Activated naive CD8-positive, alpha-beta T cell treated with anti-CD3 and anti-CD28 coated beads, Interleukin-2, amount 50 U/mL, for 24 hours (primary cell): ENCODE measurements at regions not wholly inside any gene's neighbourhood (a gene's known extent, or its start where the extent isn't known, plus 50 kb on each side); places are given as distances from the start of the nearest gene placed in this dataset.

Source experiments
- ATAC-seq: fragments of 150-1000 bp; cut with Tn5 transposase; one replicate; pipeline ENCODE4 v1.10.0; 2021
- DNase-seq: peaks from one replicate; pipeline ENCODE4 v3.0.0; 2021
- H3K27ac Mint-ChIP-seq: one replicate; pipeline ENCODE4 v1.8.0; 2021; ENCODE audit warnings: mild to moderate bottlenecking, mixed read lengths
- H3K27me3 Mint-ChIP-seq: one replicate; pipeline ENCODE4 v1.8.0; 2021; ENCODE audit warnings: mixed read lengths
- H3K36me3 Mint-ChIP-seq: one replicate; pipeline ENCODE4 v1.8.0; 2021; ENCODE audit warnings: low read depth, mixed read lengths
- H3K4me1 Mint-ChIP-seq: one replicate; pipeline ENCODE4 v1.8.0; 2021; ENCODE audit warnings: mixed read lengths
- H3K4me3 Mint-ChIP-seq: one replicate; pipeline ENCODE4 v1.8.0; 2021; ENCODE audit warnings: mild to moderate bottlenecking, moderate library complexity, mixed read lengths
- H3K9me3 Mint-ChIP-seq: one replicate; pipeline ENCODE4 v1.8.0; 2021; ENCODE audit warnings: mixed read lengths

DNA sequence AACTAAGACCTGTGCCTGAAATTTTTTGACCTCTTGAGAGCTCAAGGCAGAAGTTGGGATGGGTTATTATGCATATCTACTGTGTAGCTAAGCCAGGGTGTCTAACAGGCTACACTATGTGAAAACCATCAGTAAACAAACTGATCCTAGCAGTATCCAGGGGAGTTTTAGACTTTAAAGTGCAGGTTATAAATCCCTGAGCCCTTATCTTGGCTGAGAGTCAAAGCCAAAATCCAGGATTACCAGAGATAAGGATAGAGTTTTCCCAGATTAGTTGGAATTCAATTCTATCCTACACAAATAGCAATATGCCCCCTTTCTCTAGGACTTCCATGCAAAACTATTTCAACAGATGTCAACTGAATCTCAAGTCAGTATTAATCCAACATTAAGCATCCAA lies 1229.7 kb downstream of the GRIK2 start:
- Mint-ChIP-seq H3K9me3 (peaks cover 3% of the 10 kb centered on the region), H3K27me3 (no peaks in the 10 kb centered on the region), H3K36me3 (no peaks in the 10 kb centered on the region), H3K27ac (no peak overlapping the region), H3K4me3 (no peak overlapping the region), H3K4me1 (no peaks in the 10 kb centered on the region)
- no peak for DNase-seq
- no peak for ATAC-seq

DNA sequence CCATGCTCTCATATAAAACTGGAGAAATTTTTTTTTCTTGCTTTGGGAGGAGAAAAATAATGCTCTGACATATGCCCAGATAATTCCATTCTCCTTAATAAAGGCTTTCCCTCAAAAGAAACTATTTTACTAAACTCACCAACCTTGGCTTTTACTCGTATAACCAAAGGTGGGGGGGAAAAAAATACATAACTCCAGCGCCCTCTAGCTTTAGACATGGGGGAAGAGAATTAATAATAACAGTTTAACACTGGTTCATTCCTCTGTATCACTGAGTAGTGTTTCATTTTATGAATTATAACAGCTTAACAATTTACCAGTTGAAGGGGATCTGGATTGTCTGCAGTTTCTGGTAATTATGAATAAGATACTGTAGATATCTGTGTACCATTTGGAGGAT lies 1226.1 kb downstream of the GRIK2 start:
- Mint-ChIP-seq H3K27ac (no peak overlapping the region), H3K4me3 (no peak overlapping the region), H3K27me3 (no peaks in the 10 kb centered on the region), H3K4me1 (no peaks in the 10 kb centered on the region), H3K36me3 (no peaks in the 10 kb centered on the region), H3K9me3 (peaks cover 3% of the 10 kb centered on the region)
- ATAC-seq = no peak
- no peak for DNase-seq

DNA sequence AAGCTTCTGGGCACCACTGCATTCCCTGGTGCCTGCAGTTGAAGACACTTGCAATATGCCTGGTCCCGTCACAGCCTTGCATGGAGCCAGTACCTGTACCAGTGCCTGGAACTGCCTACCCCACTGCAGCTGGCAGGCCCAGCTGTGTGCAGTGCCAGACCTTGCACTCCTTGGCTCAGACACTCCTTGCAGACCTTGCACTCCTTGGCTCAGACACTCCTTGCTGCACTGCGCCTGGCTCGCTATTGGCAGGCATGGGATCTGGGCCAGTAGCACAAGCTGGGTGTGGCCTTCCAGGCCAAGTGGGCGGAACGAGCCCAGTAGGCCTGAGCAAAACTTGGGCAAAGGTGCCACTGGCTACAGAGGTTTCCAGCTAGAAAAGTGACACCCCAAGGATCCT lies 1189.1 kb downstream of the GRIK2 start:
- Mint-ChIP-seq H3K9me3 (no peaks in the 10 kb centered on the region), H3K36me3 (no peaks in the 10 kb centered on the region), H3K4me1 (no peaks in the 10 kb centered on the region), H3K27me3 (no peaks in the 10 kb centered on the region), H3K4me3 (no peak overlapping the region), H3K27ac (no peak overlapping the region)
- ATAC-seq (no peak), DNase-seq (no peak)

DNA sequence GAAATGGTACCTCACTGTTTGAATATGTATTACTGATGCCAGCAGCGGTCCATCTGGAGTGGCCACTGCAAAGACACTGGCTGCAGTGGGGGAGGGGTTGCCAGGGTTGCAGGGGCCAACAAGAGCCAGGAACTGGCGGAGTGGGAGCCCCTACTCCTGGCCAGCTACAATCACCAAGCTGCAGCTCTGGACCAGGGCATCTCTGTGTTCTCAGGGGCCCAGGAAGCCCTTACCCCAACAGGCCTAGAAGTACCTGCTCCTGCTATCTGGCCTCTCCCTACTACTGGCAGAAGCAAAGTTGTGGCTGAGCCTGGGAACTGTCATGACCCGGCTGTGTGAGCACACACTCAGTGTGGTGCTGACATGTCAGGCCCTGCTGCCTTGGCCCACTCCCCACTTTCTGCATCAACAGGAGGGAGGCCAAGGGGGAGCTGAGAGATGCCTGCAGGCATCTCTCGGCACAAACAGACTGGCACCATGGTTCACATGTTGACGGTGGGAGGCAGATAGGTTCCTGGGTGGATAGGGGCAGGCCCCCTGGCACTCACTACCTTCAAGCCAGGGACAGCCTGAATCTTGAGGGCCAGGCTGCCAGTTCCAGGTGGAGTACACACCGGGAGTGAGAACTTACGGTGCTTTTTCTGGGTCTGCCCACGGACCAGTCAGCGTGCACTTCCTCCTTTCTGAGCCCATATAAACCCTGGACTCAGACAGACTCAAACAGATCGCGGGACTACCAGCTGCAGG lies 1188.0 kb downstream of the GRIK2 start:
- H3K4me1 Mint-ChIP-seq = no peaks in the 10 kb centered on the region
- H3K27me3 Mint-ChIP-seq = no peaks in the 10 kb centered on the region
- no peak for ATAC-seq
- DNase-seq = no peak
- H3K4me3 Mint-ChIP-seq = no peak overlapping the region
- H3K36me3 Mint-ChIP-seq = no peaks in the 10 kb centered on the region
- H3K27ac Mint-ChIP-seq = no peak overlapping the region
- no peaks in the 10 kb centered on the region for H3K9me3 Mint-ChIP-seq

DNA sequence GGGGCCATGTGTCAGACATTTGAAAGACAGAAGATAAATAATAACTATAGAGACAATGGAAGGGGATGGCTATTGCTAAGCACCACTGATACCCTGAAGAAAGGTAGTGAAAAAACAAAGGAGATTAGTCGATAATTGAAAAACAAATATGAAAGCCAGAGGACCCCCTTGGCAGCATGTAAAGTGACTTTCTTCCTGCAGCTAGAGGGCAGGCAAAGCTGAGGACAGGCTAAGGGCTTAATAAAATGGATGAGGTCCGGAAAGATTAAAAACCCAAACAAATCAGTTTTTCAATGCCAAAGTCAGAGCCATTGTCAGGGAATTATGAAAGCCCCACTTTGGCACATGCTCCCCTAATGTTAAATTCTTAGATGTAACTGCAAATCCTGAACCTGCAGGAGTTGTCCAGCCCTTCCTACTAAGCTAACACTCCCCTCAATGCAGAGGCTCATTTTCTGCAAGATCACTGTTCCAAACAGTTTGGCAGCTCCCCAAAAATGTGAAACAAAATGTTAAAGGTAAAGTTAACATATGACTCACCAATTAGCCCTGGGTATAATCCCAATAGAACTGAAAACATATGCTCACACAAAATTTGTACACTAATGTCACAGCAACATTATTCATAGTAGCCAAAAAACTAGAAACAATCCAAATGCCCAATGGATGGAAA lies 1177.9 kb downstream of the GRIK2 start:
- DNase-seq (no peak), ATAC-seq (no peak)
- H3K4me3 Mint-ChIP-seq = no peak overlapping the region
- no peaks in the 10 kb centered on the region for H3K4me1 Mint-ChIP-seq
- H3K36me3 Mint-ChIP-seq = no peaks in the 10 kb centered on the region
- no peaks in the 10 kb centered on the region for H3K27me3 Mint-ChIP-seq
- no peak overlapping the region for H3K27ac Mint-ChIP-seq
- no peaks in the 10 kb centered on the region for H3K9me3 Mint-ChIP-seq

DNA sequence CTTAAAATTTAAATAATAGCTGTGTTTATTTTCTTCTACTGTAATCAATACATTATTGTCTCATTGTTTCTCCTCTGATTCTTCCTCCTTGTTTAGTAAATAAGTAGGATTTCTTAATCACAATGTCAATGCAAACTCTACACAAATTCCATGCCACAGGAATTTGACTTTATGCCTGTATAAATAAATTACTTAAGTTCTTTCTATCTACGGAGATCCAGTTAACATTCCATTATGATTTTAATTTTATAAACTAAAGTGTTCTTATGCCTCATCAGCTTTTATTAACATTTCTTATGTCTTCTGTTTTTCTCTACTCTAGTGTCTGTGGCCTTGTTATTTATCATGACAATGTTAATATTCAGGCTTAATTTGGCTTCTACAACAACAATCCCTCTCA lies 1169.2 kb downstream of the GRIK2 start:
- DNase-seq (no peak), ATAC-seq (no peak)
- no peaks in the 10 kb centered on the region for H3K27me3 Mint-ChIP-seq
- H3K36me3 Mint-ChIP-seq = no peaks in the 10 kb centered on the region
- no peak overlapping the region for H3K27ac Mint-ChIP-seq
- H3K9me3 Mint-ChIP-seq = no peaks in the 10 kb centered on the region
- H3K4me1 Mint-ChIP-seq = no peaks in the 10 kb centered on the region
- H3K4me3 Mint-ChIP-seq = no peak overlapping the region

DNA sequence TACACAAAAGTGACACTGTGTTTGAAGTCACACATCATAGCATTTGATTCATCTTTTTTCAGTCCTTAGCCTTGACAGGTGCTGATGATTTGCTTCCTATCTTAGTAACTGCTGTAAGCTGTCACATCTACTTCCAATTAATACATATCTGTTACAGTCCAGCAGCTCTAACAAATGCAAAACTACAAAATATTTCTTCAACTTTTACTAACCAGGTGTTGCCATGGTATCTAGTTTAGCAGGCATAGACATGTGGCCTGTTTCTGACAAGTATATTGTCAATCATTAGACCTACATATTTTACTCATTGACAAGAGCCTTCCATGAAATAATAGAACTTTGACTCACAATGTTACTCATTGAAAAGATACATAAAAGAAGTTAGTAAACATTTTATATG lies 1159.7 kb downstream of the GRIK2 start:
- H3K27me3 Mint-ChIP-seq = no peaks in the 10 kb centered on the region
- no peaks in the 10 kb centered on the region for H3K36me3 Mint-ChIP-seq
- H3K27ac Mint-ChIP-seq = no peak overlapping the region
- H3K9me3 Mint-ChIP-seq = peaks cover 3% of the 10 kb centered on the region
- no peak for DNase-seq
- no peak overlapping the region for H3K4me3 Mint-ChIP-seq
- ATAC-seq = no peak
- H3K4me1 Mint-ChIP-seq = no peaks in the 10 kb centered on the region

DNA sequence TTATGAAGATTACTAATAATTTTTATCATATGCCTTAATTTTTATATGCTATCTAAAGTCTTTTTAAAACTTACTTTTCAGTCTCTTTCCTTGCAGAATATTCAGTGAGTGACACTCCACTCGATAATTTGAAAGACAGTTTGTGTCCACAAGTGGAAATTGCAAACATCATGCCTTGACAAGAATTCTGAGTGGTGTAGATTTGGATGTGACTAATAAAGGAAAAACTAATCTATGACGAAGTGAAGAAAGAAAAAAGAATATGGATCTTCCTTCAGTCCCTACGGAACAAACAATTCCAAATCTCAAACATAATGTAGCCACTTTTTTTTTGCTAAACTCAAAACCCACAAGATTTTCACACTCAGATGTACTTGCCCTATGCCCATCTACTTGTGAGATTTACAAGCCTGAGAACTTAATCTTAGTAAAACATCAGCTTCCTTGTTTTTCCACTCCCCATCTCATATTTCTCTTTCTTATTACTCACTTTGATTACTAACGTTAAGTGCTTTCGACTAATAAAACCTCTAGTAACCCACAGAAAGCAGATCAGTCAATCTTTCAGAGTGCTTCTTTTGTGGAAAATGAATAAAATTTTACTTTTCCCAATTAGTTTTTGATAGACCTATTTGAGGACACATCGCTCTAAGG lies 1155.8 kb downstream of the GRIK2 start:
- Mint-ChIP-seq H3K27ac (no peak overlapping the region), H3K27me3 (no peaks in the 10 kb centered on the region), H3K4me3 (no peak overlapping the region), H3K4me1 (no peaks in the 10 kb centered on the region), H3K36me3 (no peaks in the 10 kb centered on the region), H3K9me3 (peaks cover 3% of the 10 kb centered on the region)
- DNase-seq = no peak
- no peak for ATAC-seq

DNA sequence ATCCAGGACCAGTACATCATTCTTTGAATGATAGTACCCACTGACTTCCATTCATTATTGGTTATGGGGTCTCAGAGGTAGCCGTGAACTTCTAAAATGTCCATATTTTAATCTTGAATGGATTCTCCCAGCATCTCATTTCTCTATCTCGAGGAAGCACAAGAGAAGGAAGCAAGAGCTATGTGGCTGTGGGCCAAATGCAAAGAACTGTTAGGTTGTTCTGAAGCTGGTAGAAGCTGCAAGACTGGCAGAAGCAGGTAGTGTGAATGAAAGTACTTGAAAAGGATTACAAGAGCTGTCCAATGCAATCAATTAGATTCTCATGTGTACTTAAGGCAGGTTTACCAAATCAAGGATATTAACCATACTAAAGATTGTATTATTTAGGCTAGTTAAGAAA lies 1131.8 kb downstream of the GRIK2 start:
- no peaks in the 10 kb centered on the region for H3K4me1 Mint-ChIP-seq
- H3K9me3 Mint-ChIP-seq = peaks cover 4% of the 10 kb centered on the region
- H3K27me3 Mint-ChIP-seq = no peaks in the 10 kb centered on the region
- H3K27ac Mint-ChIP-seq = no peak overlapping the region
- H3K4me3 Mint-ChIP-seq = no peak overlapping the region
- H3K36me3 Mint-ChIP-seq = no peaks in the 10 kb centered on the region
- no peak for ATAC-seq
- DNase-seq = no peak

DNA sequence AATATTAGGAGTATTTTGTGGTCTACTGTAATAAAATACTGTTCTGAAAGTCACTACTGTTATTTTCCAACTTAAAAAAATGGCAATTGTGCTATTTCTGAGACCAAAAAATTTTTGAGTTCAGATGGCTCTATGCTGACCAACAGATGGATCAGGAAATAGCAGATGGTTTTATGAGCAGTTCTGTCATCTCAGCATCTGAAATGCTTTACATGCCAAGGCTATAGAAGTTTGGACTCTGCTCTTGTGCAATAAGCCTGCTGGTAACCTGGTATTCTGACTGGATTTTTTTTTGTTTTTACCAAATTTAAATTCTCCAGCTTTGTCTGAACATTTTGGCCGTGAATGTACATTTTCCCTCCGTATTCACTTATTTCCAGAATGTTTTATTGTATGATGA lies 1127.5 kb downstream of the GRIK2 start:
- no peaks in the 10 kb centered on the region for H3K27me3 Mint-ChIP-seq
- no peak overlapping the region for H3K27ac Mint-ChIP-seq
- H3K4me3 Mint-ChIP-seq = no peak overlapping the region
- no peaks in the 10 kb centered on the region for H3K4me1 Mint-ChIP-seq
- H3K36me3 Mint-ChIP-seq = no peaks in the 10 kb centered on the region
- ATAC-seq = no peak
- DNase-seq = no peak
- no peaks in the 10 kb centered on the region for H3K9me3 Mint-ChIP-seq

DNA sequence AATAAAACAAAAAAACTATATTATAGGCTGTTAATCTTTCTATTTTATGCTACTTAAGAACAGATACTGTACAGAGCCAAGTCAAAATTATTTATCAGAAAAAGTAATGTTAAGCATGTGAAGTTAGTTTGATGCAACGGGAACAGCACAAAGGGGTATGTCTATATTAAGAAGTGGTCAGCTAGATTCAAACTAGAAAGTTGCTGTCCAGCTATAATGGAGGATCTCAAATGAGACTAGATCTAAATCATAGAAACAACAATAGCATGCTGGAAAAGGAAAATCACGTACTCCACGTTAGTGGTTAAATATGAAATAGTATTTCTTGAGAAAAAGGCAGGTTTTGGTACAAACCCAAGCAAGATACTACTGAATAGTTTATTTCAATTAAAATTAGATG lies 1124.0 kb downstream of the GRIK2 start:
- DNase-seq = no peak
- Mint-ChIP-seq H3K36me3 (no peaks in the 10 kb centered on the region), H3K27ac (no peak overlapping the region), H3K4me1 (no peaks in the 10 kb centered on the region), H3K27me3 (no peaks in the 10 kb centered on the region), H3K9me3 (no peaks in the 10 kb centered on the region), H3K4me3 (no peak overlapping the region)
- no peak for ATAC-seq

DNA sequence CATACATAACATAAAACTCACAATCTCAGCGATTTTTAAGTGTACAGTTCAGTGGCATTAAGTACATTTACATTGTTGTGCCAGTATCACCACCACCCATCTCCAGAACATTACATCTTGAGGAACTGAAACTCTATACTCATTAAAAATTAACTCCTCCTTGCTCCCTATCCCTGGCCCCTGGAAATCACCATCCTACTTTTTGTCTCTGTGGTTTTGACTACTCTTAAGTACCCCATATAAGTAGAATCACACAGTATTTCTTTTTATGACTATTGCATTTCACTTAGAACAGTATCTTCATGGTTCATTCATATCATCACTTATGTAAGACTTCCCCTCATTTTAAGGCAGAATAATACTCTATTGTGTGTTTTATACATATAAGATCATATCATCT lies 1108.1 kb downstream of the GRIK2 start:
- ATAC-seq (no peak), DNase-seq (no peak)
- Mint-ChIP-seq H3K4me3 (no peak overlapping the region), H3K27me3 (no peaks in the 10 kb centered on the region), H3K4me1 (no peaks in the 10 kb centered on the region), H3K27ac (no peak overlapping the region), H3K36me3 (no peaks in the 10 kb centered on the region), H3K9me3 (peaks cover 4% of the 10 kb centered on the region)

DNA sequence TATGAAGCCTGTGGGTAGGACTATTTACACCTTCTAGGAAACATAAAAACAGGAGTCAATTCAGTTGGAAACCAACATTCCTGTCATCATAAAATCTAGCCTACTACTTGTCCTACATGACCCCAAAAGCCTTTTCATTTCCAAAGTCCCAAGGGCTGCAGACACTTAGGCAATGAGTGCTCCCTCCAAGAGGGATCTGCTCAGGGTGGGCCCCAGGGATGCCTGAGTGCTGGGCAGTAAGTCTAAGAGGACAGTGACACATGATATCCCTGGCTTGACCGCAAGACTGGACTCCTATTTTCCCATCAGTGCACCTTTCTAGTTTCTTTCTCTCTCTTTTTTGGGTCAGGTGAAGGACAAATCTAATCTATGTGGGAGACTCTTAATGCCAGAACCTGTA lies 1101.3 kb downstream of the GRIK2 start:
- Mint-ChIP-seq H3K4me1 (no peaks in the 10 kb centered on the region), H3K9me3 (peaks cover 10% of the 10 kb centered on the region), H3K36me3 (no peaks in the 10 kb centered on the region), H3K27ac (no peak overlapping the region), H3K4me3 (no peak overlapping the region), H3K27me3 (no peaks in the 10 kb centered on the region)
- DNase-seq (no peak), ATAC-seq (no peak)

DNA sequence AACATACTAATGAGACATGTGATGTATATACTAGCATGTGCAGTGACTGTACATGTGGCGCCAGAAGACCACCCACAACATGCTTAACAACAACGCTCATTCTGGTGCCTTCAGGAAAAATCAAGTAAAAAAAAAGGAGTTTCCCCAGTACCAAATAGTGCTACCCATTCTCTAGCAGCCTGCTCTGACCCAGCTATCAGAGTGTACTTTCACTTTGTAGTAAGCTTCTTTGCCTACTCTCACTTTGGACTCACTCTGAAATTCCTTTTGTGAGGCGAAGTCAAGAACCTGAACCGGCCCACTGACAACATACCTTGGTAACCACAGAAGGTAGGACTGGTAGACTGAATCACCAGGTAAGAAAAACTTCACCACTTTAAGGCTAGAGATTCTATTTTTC lies 1100.0 kb downstream of the GRIK2 start:
- peaks cover 17% of the 10 kb centered on the region for H3K9me3 Mint-ChIP-seq

DNA sequence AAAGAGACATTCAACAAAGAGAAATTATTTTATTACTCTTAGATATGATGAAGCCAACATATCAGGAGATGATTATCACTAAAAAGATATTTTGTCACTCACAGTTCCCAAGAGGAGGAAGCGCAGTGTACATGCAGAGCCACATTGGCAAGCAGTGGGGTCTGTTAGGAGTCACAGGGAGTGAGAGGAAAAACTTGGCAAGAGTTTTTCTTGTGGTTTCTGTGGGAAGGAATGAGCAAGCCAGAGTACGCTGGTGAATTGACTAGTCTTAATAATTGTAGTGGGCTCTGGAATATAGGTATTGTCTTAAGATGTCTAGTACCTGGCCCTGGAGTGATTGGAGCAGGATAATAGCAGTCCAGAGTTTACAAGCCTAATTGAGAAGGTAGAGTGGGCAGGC lies 1095.2 kb downstream of the GRIK2 start:
- H3K9me3 Mint-ChIP-seq = peaks cover 12% of the 10 kb centered on the region
- no peaks in the 10 kb centered on the region for H3K36me3 Mint-ChIP-seq
- no peaks in the 10 kb centered on the region for H3K27me3 Mint-ChIP-seq
- H3K4me3 Mint-ChIP-seq = no peak overlapping the region
- no peak for ATAC-seq
- H3K27ac Mint-ChIP-seq = no peak overlapping the region
- no peaks in the 10 kb centered on the region for H3K4me1 Mint-ChIP-seq
- DNase-seq = no peak

More for the DNA sequence above, 1100.0 kb downstream of the GRIK2 start:
- Mint-ChIP-seq H3K27ac (no peak overlapping the region), H3K36me3 (no peaks in the 10 kb centered on the region), H3K4me1 (no peaks in the 10 kb centered on the region), H3K4me3 (no peak overlapping the region), H3K27me3 (no peaks in the 10 kb centered on the region)
- no peak for ATAC-seq
- DNase-seq = no peak
